Activated naive CD8-positive, alpha-beta T cell treated with anti-CD3 and anti-CD28 coated beads, Interleukin-2, amount 10 ng/mL, durations not matched to agents 7 days and 5 days (primary cell): ENCODE measurements at regions not wholly inside any gene's neighbourhood (a gene's known extent, or its start where the extent isn't known, plus 50 kb on each side); places are given as distances from the start of the nearest gene placed in this dataset.

Experiments used
- ATAC-seq: fragments of 150-1000 bp; cut with Tn5 transposase; one replicate; pipeline ENCODE4 v1.10.0; 2021; ENCODE audit warnings: low read depth, moderate library complexity
- POLR2A ChIA-PET: fragments of 350-600 bp; sonication (Branson Sonifier 250); formaldehyde crosslinking; loops from one replicate; lab custom pipeline; 2021; ENCODE audit warnings: antibody characterized with exemption; lab: Charles Lee
- DNase-seq: peaks from one replicate; pipeline ENCODE4 v3.0.0; 2021
- H3K27ac Mint-ChIP-seq: one replicate; pipeline ENCODE4 v1.8.0; 2022; ENCODE audit warnings: mild to moderate bottlenecking, mixed read lengths
- H3K27me3 Mint-ChIP-seq: one replicate; pipeline ENCODE4 v1.8.0; 2022; ENCODE audit warnings: mild to moderate bottlenecking, moderate library complexity, mixed read lengths
- H3K36me3 Mint-ChIP-seq: one replicate; pipeline ENCODE4 v1.8.0; 2021; ENCODE audit warnings: mild to moderate bottlenecking, mixed read lengths
- H3K4me1 Mint-ChIP-seq: one replicate; pipeline ENCODE4 v1.8.0; 2021; ENCODE audit warnings: mixed read lengths
- H3K4me3 Mint-ChIP-seq: one replicate; pipeline ENCODE4 v1.8.0; 2022; ENCODE audit warnings: mild to moderate bottlenecking, moderate library complexity, mixed read lengths
- H3K9me3 Mint-ChIP-seq: one replicate; pipeline ENCODE4 v1.8.0; 2021; ENCODE audit warnings: mixed read lengths

DNA sequence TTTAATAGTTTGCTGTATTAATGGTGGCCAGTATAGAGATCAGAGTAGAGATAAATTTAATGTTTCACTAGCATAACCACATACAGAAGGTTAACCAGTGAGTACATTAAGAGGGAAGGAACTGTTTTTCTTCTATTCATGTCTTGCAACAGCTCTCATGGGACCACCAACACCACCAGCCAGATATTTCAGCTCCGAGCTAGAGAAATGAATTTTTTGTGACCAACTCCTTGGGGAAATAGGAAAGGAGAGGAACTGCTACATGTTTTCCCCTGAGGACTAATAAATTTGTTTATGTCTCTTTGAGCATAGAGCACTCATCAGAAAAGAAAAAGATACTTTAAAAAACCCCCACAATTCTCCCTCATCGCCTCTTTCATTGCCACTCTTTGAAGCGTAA lies 247.5 kb downstream of the MBNL1 start:
- ATAC-seq (no peak), DNase-seq (no peak)
- no peaks in the 10 kb centered on the region for H3K36me3 Mint-ChIP-seq
- H3K27ac Mint-ChIP-seq = no peak overlapping the region
- H3K4me1 Mint-ChIP-seq = no peaks in the 10 kb centered on the region
- peaks cover 11% of the 10 kb centered on the region for H3K27me3 Mint-ChIP-seq
- H3K4me3 Mint-ChIP-seq = no peak overlapping the region
- POLR2A ChIA-PET = no interaction called here
- H3K9me3 Mint-ChIP-seq = no peaks in the 10 kb centered on the region

DNA sequence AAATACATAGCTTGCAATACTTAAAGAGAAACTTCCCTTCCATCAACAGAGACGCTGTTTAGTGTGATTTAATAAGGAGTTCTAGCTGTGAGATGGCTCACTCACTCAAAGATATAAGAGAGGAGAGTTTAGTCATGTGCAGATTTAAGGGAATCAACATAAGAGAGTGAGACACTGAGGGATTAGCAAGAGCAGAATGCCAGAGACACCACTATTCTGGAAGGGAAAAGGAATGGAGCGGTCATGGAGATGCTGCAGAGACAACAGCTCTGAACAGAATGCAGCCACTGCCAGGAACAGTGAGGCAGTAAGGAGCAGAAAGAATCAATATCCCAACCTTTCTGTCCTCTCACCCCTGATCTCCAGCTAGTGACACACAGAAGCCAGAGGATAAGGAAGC lies 248.8 kb downstream of the MBNL1 start:
- Mint-ChIP-seq H3K9me3 (no peaks in the 10 kb centered on the region), H3K4me1 (no peaks in the 10 kb centered on the region), H3K27me3 (peaks cover 11% of the 10 kb centered on the region), H3K4me3 (no peak overlapping the region), H3K27ac (no peak overlapping the region), H3K36me3 (no peaks in the 10 kb centered on the region)
- POLR2A ChIA-PET = no interaction called here
- ATAC-seq = no peak
- DNase-seq = no peak

DNA sequence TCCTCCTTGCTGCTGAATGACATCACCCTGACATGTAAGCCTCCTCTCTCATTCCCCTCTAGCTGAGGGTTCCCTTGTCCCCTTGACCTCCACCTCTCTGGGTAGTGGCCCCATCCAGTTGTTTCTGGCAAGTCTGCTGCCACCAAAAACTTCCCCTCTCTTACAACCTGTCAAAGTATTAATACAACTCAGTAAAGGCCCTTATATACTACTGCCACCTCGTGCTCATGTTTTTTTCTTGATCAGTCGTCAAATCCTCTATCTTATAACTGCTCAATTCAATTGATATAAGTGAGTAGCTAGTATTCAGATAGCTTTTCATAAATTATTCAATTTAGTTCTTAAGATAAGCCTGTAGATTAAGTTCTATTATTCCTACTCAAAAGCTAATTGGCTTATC lies 249.6 kb downstream of the MBNL1 start:
- H3K27me3 Mint-ChIP-seq = peaks cover 11% of the 10 kb centered on the region
- H3K9me3 Mint-ChIP-seq = no peaks in the 10 kb centered on the region
- H3K36me3 Mint-ChIP-seq = no peaks in the 10 kb centered on the region
- ATAC-seq = no peak
- H3K27ac Mint-ChIP-seq = no peak overlapping the region
- H3K4me1 Mint-ChIP-seq = no peaks in the 10 kb centered on the region
- no peak for DNase-seq
- no peak overlapping the region for H3K4me3 Mint-ChIP-seq
- POLR2A ChIA-PET = no interaction called here

DNA sequence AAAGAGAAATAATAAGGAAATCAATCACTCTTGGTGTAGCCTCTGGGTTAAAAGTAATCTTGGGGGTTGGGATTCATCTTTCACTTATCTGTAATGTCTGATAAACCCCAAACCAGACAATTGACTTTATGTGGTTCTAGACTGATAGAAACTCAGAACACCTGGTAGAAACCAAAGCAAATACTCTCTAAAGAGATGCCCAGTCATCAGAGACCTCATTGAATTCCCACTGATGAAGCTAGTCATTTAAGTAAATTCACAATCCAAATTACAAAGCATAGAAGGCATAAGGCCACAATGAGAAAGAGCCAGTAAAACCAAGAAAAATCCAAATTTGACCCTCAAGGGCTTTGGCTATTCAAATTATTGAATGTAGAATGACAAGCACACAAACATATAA lies 250.6 kb downstream of the MBNL1 start:
- DNase-seq (no peak), ATAC-seq (no peak)
- Mint-ChIP-seq H3K4me1 (no peaks in the 10 kb centered on the region), H3K4me3 (no peak overlapping the region), H3K27me3 (peaks cover 11% of the 10 kb centered on the region), H3K27ac (no peak overlapping the region), H3K36me3 (no peaks in the 10 kb centered on the region), H3K9me3 (no peaks in the 10 kb centered on the region)
- POLR2A ChIA-PET = no interaction called here

DNA sequence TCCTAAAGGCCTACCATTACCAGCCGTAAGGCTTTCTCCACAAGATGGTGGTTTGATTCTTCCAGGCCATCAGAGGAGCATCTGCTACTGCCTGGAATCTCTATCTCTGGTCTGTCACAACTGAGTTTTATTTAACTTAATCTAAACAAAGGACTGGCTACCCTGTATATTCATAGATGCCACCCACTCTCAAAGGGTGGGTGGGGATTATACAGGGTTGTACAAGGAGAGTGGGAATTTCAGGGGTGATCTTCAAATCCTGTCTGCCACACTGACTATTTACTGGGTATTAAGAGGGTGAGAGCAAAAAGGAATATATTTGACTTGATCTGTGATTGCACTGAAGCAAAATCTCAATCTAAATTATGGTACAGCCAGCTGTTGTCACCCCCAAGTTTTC lies 253.3 kb downstream of the MBNL1 start:
- Mint-ChIP-seq H3K4me1 (no peaks in the 10 kb centered on the region), H3K36me3 (no peaks in the 10 kb centered on the region), H3K27me3 (no peaks in the 10 kb centered on the region), H3K4me3 (no peak overlapping the region), H3K9me3 (no peaks in the 10 kb centered on the region), H3K27ac (no peak overlapping the region)
- ATAC-seq (no peak), DNase-seq (no peak)
- POLR2A ChIA-PET = no interaction called here

DNA sequence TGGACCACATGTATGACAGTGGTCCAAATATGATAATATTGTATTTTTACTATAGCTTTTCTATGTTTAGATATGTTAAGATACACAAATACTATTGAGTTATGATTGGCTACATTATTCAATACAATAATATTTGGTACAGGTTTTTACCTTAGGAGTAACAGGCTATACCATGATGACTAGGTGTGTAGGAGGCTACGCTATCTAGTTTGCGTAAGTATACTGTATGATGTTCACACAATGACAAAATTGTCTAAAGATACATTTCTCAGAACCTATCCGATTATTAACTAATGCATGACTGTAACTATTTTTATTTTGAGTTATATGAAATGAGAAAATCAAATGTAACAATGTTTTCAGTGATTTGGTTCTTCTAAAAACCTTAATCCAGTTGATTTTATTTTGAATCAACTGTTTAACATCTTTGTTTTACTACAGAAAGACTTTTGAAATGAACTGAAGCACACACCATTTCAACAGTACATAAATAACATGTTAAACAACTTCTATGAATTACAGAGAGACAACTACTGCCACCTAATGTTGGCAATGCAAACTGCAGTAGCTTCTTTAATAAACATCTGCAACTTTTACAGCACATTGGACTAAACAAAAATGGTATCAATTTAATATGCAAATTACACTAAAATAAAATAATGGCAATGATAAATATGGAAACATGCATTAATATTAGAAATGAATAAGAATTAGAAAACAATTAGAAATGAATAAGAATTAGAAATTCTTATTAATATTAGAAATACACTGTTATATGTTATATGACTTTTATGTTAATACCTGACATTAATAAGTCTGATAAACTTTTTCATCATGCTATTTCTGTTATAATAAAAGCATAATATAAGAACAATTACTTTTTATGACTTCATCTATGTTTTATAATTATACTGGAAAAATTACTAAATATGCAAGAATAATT lies 255.7 kb downstream of the MBNL1 start:
- Mint-ChIP-seq H3K4me3 (no peak overlapping the region), H3K27me3 (peaks cover 3% of the 10 kb centered on the region), H3K27ac (no peak overlapping the region), H3K36me3 (no peaks in the 10 kb centered on the region), H3K4me1 (no peaks in the 10 kb centered on the region), H3K9me3 (no peaks in the 10 kb centered on the region)
- ATAC-seq (peak; percentile 56), DNase-seq (no peak)
- POLR2A ChIA-PET = interaction anchor here (0.6 kb wide), 1 partner anchor 451 kb away, joined by 3 read pairs; no protein-coding TSS in a partner anchor

DNA sequence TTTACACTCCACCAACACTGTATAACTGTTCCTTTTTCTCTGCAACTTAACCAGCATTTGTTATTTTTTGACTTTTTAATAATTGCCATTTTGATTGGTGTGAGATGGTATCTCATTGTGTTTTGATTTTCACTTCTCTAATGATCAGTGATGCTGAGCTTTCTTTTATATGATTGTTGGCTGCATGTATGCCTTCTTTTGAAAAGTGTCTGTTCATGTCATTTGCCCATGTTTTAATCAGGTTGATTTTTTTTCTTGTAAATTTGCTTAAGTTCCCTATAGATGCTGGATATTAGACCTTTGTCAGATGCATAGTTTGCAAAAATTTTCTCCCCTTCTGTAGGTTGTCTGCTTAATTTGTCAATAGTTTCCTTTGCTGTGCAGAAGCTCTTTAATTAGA lies 263.0 kb downstream of the MBNL1 start:
- DNase-seq (no peak), ATAC-seq (no peak)
- Mint-ChIP-seq H3K27me3 (peaks cover 9% of the 10 kb centered on the region), H3K27ac (no peak overlapping the region), H3K36me3 (no peaks in the 10 kb centered on the region), H3K9me3 (peaks cover 6% of the 10 kb centered on the region), H3K4me3 (no peak overlapping the region), H3K4me1 (no peaks in the 10 kb centered on the region)
- POLR2A ChIA-PET = no interaction called here

DNA sequence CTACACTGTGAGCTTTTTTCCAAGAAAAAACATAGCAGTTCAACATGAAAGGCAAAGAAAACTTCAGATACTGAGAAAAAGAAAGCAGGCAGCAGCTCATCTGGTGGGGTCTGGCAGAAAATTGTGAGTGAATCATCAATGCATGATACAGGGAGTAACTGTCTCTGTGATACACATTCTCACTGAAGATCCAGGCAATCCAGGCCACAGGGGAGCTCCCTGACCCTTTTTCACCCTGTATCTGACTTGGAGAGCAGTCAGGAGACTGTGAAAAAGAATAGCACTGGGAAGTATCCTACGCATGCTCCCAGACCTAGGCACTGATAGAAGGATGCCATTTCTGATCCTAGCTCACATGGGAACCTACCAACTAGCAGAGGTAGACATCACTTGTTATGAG lies 269.8 kb downstream of the MBNL1 start:
- H3K27ac Mint-ChIP-seq = no peak overlapping the region
- H3K4me3 Mint-ChIP-seq = no peak overlapping the region
- POLR2A ChIA-PET = no interaction called here
- DNase-seq = no peak
- H3K27me3 Mint-ChIP-seq = peaks cover 15% of the 10 kb centered on the region
- ATAC-seq = no peak
- peaks cover 8% of the 10 kb centered on the region for H3K9me3 Mint-ChIP-seq
- H3K4me1 Mint-ChIP-seq = peaks cover 2% of the 10 kb centered on the region
- no peaks in the 10 kb centered on the region for H3K36me3 Mint-ChIP-seq

DNA sequence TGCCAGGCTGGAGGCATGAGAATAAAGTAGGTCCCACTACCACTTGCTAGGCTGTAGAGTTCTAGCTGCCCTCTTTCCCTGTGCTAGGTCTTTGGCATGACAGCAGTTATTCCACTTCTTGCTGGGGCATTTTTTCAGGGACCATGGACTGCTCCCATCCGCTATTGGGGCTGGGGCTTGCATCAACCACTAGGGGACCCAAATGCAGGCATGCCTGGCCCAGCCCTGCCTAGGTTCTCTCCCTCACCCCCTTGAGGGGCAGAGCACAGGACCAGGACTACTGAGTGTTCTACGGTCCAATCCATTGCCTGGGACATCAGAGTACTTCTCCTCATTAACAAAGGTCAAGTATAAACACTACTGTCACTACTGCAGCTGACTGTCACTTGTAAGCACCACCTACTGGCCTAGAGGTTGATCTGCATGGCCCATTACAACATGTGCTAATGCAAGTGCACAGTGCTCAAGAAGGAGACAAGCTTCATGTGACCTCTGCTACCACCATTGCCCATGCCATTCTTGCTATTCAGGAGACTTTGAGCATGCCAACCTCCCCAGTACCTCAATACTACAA lies 270.5 kb downstream of the MBNL1 start:
- H3K4me3 Mint-ChIP-seq = no peak overlapping the region
- POLR2A ChIA-PET = no interaction called here
- peaks cover 2% of the 10 kb centered on the region for H3K4me1 Mint-ChIP-seq
- H3K36me3 Mint-ChIP-seq = no peaks in the 10 kb centered on the region
- no peak for ATAC-seq
- peaks cover 22% of the 10 kb centered on the region for H3K27me3 Mint-ChIP-seq
- no peak for DNase-seq
- H3K27ac Mint-ChIP-seq = no peak overlapping the region
- H3K9me3 Mint-ChIP-seq = peaks cover 7% of the 10 kb centered on the region

DNA sequence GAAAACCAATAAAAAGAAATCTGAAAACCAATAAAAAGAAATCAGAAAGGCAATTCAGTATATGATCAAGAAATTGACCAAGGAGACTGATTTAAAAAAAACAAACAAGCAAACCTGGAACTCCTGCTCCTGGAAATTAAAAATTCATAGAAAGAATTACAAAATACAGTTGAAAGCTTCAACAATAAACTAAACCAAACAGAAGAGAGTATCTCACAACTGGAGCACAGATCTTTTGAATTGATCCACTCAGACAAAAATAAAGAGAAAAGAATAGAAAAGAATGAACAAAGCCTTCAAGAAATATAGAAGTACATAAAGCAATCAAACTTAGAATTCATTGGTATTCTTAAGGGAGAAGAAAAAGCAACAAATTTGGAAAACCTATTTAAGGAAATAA lies 271.4 kb downstream of the MBNL1 start:
- POLR2A ChIA-PET = no interaction called here
- DNase-seq (no peak), ATAC-seq (no peak)
- H3K4me1 Mint-ChIP-seq = peaks cover 2% of the 10 kb centered on the region
- H3K9me3 Mint-ChIP-seq = peaks cover 7% of the 10 kb centered on the region
- no peak overlapping the region for H3K4me3 Mint-ChIP-seq
- H3K27me3 Mint-ChIP-seq = peaks cover 28% of the 10 kb centered on the region
- H3K27ac Mint-ChIP-seq = no peak overlapping the region
- H3K36me3 Mint-ChIP-seq = no peaks in the 10 kb centered on the region

DNA sequence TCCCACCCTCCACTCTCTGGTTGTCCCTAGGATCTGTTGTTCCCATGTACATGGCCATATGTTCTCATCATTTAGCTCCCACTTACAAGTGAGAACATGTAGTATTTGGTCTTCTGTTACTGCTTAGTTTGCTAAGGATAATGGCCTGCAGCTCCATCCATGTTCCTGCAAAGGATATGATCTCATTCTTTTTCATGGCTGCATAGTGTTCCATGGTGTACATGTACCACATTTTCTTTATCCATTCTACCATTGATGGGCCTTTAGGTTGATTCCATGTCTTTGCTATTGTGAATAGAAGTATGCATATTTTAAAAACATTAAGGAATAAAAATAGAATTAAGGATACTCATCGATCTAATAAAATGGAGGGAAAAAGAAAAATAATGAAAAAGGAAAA lies 278.4 kb downstream of the MBNL1 start:
- Mint-ChIP-seq H3K4me1 (no peaks in the 10 kb centered on the region), H3K27ac (no peak overlapping the region), H3K27me3 (peaks cover 42% of the 10 kb centered on the region), H3K4me3 (no peak overlapping the region), H3K9me3 (peaks cover 2% of the 10 kb centered on the region), H3K36me3 (no peaks in the 10 kb centered on the region)
- no peak for ATAC-seq
- no peak for DNase-seq
- POLR2A ChIA-PET = no interaction called here

DNA sequence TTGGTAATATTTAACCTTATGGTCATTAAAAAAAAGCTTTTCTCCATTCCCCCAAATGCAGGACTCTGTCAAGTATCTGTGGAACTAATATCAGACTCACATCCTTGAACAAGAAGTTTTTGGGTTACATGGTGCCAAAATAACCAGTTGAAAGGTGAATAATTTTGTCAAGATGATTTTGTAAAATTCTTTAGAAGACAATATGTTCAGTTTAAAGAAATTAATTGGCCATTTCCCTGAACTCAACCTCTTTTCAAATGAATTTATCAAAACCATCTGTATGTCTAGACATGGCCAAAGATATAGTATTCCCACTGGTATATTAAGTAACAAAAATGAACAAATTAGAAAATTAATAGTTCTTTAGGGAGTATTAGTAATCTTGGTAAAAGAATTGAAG lies 280.5 kb downstream of the MBNL1 start:
- ATAC-seq (no peak), DNase-seq (no peak)
- Mint-ChIP-seq H3K4me3 (no peak overlapping the region), H3K9me3 (peaks cover 2% of the 10 kb centered on the region), H3K27ac (no peak overlapping the region), H3K36me3 (no peaks in the 10 kb centered on the region), H3K27me3 (peaks cover 27% of the 10 kb centered on the region), H3K4me1 (no peaks in the 10 kb centered on the region)
- POLR2A ChIA-PET = no interaction called here

DNA sequence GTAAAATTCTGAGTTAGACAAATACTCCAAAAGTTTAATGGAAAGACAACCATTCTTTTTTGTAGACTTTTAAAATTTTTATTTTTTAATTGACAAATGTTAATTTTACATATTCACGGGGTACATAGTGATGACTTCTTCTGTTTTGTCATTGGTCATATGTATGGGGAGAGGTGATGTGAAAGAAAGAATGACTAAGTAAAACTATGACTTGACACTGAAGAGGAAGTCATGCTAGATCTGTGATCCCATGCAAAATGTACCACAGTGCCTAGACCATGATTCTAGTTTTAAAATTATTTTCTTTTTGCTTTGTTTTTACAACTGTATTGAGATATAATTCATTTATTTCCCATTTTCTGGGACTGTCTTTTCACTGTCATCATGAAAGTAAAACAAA lies 281.6 kb downstream of the MBNL1 start:
- POLR2A ChIA-PET = no interaction called here
- peaks cover 20% of the 10 kb centered on the region for H3K27me3 Mint-ChIP-seq
- H3K9me3 Mint-ChIP-seq = peaks cover 2% of the 10 kb centered on the region
- no peak overlapping the region for H3K4me3 Mint-ChIP-seq
- ATAC-seq = no peak
- no peak overlapping the region for H3K27ac Mint-ChIP-seq
- no peaks in the 10 kb centered on the region for H3K36me3 Mint-ChIP-seq
- no peaks in the 10 kb centered on the region for H3K4me1 Mint-ChIP-seq
- DNase-seq = no peak

DNA sequence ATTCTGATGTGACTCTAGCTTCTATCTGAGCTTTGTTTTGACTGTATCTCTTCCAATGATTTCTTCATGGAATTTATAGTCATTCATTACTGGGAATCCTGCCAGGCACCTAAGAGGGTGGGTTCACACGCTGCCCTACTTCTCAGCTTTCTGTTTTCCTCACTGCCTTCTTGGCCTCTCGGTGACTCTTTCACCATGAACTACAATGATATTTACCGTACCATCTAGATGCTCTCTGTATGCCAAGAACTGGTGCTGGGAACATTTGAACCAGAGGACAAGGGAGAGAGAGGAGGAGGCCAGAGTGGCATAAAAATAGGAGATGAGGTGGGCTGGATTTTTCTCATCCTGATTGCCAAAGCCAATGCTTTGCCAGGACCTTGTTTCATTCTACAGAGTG lies 280.0 kb upstream of the P2RY1 start:
- ATAC-seq (no peak), DNase-seq (no peak)
- H3K27me3 Mint-ChIP-seq = peaks cover 9% of the 10 kb centered on the region
- no peaks in the 10 kb centered on the region for H3K36me3 Mint-ChIP-seq
- no peak overlapping the region for H3K4me3 Mint-ChIP-seq
- peaks cover 10% of the 10 kb centered on the region for H3K4me1 Mint-ChIP-seq
- H3K27ac Mint-ChIP-seq = no peak overlapping the region
- H3K9me3 Mint-ChIP-seq = peaks cover 3% of the 10 kb centered on the region
- POLR2A ChIA-PET = no interaction called here
